ENCODE measurements at regions not wholly inside any gene's neighbourhood (a gene's known extent, or its start where the extent isn't known, plus 50 kb on each side); places are given as distances from the start of the nearest gene placed in this dataset.

DNA sequence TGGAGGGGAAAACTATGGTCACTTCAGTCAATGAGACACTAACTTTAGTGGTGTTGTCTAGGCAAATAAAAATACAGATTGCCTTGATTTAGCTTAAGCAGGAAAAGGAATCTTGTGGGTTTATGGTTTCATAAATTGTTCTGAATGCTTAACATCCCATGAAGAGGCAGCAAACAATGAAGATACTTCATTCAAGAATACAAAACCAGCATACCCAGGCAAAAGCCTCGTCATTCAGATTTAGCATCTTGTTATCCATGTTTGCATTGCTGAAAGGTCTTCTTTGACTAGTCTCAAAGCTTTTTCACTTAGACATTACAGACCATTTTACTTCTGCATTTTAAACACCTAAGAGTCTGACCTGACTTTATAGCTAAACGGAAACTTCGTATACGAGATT, 272.7 kb upstream of the FSHR start:
- DNase-seq (no peak), ATAC-seq (ENCODE audit: low read depth) (no peak)
- H3K9me3 ChIP-seq (ENCODE audit: control extremely low read depth in 1 of 3, control insufficient read depth in 2 of 3, insufficient read depth in 1 of 3, low read length in 2 of 3), result no peaks in the 10 kb centered on the region
- no peaks in the 10 kb centered on the region for H3K79me2 ChIP-seq (ENCODE audit: control insufficient read depth, insufficient read depth, low read length)
- Mint-ChIP-seq H3K9me3 (ENCODE audit: insufficient read depth) (no peaks in the 10 kb centered on the region), H3K27ac (no peak overlapping the region), H3K4me1 (no peaks in the 10 kb centered on the region), H3K27me3 (no peaks in the 10 kb centered on the region), H3K4me3 (no peak overlapping the region)
- ChIA-PET POLR2A (no interaction called here), CTCF (no interaction called here)
- H3K4me1 ChIP-seq (ENCODE audit: control insufficient read depth in 2 of 2, insufficient read depth in 2 of 2, low read length in 2 of 2), result no peaks in the 10 kb centered on the region
- 84% methylated on average over 4 of the region's 4 CpGs for WGBS (ENCODE audit: insufficient coverage)
- H3K4me3 ChIP-seq (ENCODE audit: control extremely low read depth in 1 of 5, extremely low read depth in 1 of 5, insufficient read depth in 1 of 5, low read depth in 2 of 5, low read length in 4 of 5), result no peak overlapping the region
- H2AFZ ChIP-seq (ENCODE audit: insufficient read depth, low read depth, low read length, poor library complexity, severe bottlenecking), result no peak overlapping the region
- no peak overlapping the region for H3K4me2 ChIP-seq (replicated peaks; ENCODE audit: low read depth, low read length, poor library complexity, severe bottlenecking)
- H4K20me1 ChIP-seq (ENCODE audit: control insufficient read depth, insufficient read depth, low read length, poor library complexity, severe bottlenecking), result no peaks in the 10 kb centered on the region
- TF ChIP-seq, protein P1, sequence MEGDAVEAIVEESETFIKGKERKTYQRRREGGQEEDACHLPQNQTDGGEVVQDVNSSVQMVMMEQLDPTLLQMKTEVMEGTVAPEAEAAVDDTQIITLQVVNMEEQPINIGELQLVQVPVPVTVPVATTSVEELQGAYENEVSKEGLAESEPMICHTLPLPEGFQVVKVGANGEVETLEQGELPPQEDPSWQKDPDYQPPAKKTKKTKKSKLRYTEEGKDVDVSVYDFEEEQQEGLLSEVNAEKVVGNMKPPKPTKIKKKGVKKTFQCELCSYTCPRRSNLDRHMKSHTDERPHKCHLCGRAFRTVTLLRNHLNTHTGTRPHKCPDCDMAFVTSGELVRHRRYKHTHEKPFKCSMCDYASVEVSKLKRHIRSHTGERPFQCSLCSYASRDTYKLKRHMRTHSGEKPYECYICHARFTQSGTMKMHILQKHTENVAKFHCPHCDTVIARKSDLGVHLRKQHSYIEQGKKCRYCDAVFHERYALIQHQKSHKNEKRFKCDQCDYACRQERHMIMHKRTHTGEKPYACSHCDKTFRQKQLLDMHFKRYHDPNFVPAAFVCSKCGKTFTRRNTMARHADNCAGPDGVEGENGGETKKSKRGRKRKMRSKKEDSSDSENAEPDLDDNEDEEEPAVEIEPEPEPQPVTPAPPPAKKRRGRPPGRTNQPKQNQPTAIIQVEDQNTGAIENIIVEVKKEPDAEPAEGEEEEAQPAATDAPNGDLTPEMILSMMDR (IDR thresholded peaks at IDR 0.05), result no peak
- no peak for TF ChIP-seq EZH2 (IDR thresholded peaks at IDR 0.05; ENCODE audit: borderline replicate concordance, insufficient read depth, low read depth, low read length, poor library complexity, severe bottlenecking)
- no peak overlapping the region for H3K9ac ChIP-seq (ENCODE audit: low read length)
- intact Hi-C loops (cut with micrococcal nuclease), result no loop called here
- no peak overlapping the region for H3K27ac ChIP-seq (ENCODE audit: low read length in 2 of 2)
- no peaks in the 10 kb centered on the region for H3K36me3 ChIP-seq (replicated peaks in 1 of 2; ENCODE audit: control extremely low read depth in 1 of 2, control insufficient read depth in 1 of 2, extremely low read depth in 1 of 2, insufficient read depth in 2 of 2, low read length in 1 of 2)
- H3K27me3 ChIP-seq (replicated peaks in 1 of 4; ENCODE audit: control extremely low read depth in 1 of 4, control insufficient read depth in 3 of 4, insufficient read depth in 4 of 4, low read length in 3 of 4), result no peaks in the 10 kb centered on the region

DNA sequence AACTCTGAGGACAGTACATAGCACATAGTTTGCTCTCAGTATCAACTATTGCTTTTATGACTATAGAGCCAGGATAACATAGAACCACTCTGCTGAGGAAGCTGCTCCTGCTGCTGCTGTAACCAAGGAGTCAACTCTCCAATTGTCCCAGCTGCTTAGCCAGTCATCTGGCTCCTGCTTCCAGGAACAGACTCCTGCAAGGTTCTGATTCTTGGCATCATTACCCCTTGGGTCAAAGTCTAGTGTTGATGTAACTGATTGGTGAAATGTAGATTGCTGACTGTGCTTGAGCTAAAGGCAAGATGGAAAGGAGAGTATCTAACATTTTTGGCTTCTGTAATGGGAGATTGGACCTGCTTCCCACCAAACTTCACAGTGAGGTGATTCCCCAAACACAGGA, 261.9 kb upstream of the FSHR start:
- CTCF ChIA-PET, result no interaction called here
- H3K79me2 ChIP-seq (ENCODE audit: control insufficient read depth, insufficient read depth, low read length), result no peaks in the 10 kb centered on the region
- no peak for DNase-seq
- H3K4me1 ChIP-seq (ENCODE audit: control insufficient read depth in 2 of 2, insufficient read depth in 2 of 2, low read length in 2 of 2), result no peaks in the 10 kb centered on the region
- H2AFZ ChIP-seq (ENCODE audit: insufficient read depth, low read depth, low read length, poor library complexity, severe bottlenecking), result no peak overlapping the region
- H3K4me3 ChIP-seq (ENCODE audit: control extremely low read depth in 1 of 5, extremely low read depth in 1 of 5, insufficient read depth in 1 of 5, low read depth in 2 of 5, low read length in 4 of 5), result no peak overlapping the region
- no peaks in the 10 kb centered on the region for H3K27me3 Mint-ChIP-seq
- no peaks in the 10 kb centered on the region for H3K27me3 ChIP-seq (replicated peaks in 1 of 4; ENCODE audit: control extremely low read depth in 1 of 4, control insufficient read depth in 3 of 4, insufficient read depth in 4 of 4, low read length in 3 of 4)
- H3K4me3 Mint-ChIP-seq, result no peak overlapping the region
- H3K4me2 ChIP-seq (replicated peaks; ENCODE audit: low read depth, low read length, poor library complexity, severe bottlenecking), result no peak overlapping the region
- H3K36me3 ChIP-seq (replicated peaks in 1 of 2; ENCODE audit: control extremely low read depth in 1 of 2, control insufficient read depth in 1 of 2, extremely low read depth in 1 of 2, insufficient read depth in 2 of 2, low read length in 1 of 2), result no peaks in the 10 kb centered on the region
- no peak overlapping the region for H3K27ac Mint-ChIP-seq
- no peak for ATAC-seq (ENCODE audit: low read depth)
- no peak overlapping the region for H3K9ac ChIP-seq (ENCODE audit: low read length)
- H3K9me3 Mint-ChIP-seq (ENCODE audit: insufficient read depth), result no peaks in the 10 kb centered on the region
- H3K4me1 Mint-ChIP-seq, result no peaks in the 10 kb centered on the region
- intact Hi-C loops (cut with micrococcal nuclease), result no loop called here
- H3K9me3 ChIP-seq (ENCODE audit: control extremely low read depth in 1 of 3, control insufficient read depth in 2 of 3, insufficient read depth in 1 of 3, low read length in 2 of 3), result no peaks in the 10 kb centered on the region
- H4K20me1 ChIP-seq (ENCODE audit: control insufficient read depth, insufficient read depth, low read length, poor library complexity, severe bottlenecking), result no peaks in the 10 kb centered on the region
- POLR2A ChIA-PET, result no interaction called here
- TF ChIP-seq, protein P1 (IDR thresholded peaks at IDR 0.05), result no peak
- no peak for TF ChIP-seq EZH2 (IDR thresholded peaks at IDR 0.05; ENCODE audit: borderline replicate concordance, insufficient read depth, low read depth, low read length, poor library complexity, severe bottlenecking)
- H3K27ac ChIP-seq (ENCODE audit: low read length in 2 of 2), result no peak overlapping the region

All from B cell (primary cell).